Kidney (tissue), 13 donors: ENCODE measurements at regions not wholly inside any gene's neighbourhood (a gene's known extent, or its start where the extent isn't known, plus 50 kb on each side); places are given as distances from the start of the nearest gene placed in this dataset.

Source experiments
- DNase-seq, 5 donors: peaks; one replicate each; pipeline ENCODE4 v3.0.0-alpha.2; 2013 to 2020
- FAIRE-seq: peaks from 2 replicates; lab custom pipeline; 2012; peaks lifted over from hg19 to GRCh38; lab: Jason Lieb, UNC
- H3K27ac ChIP-seq, 2 donors: one replicate each; pipeline ENCODE4 v1.7.0; 2013; ENCODE audit warnings: low read depth in 2 of 2, low read length in 2 of 2, inconsistent platforms in 1 of 2
- H3K27me3 ChIP-seq: one replicate; pipeline ENCODE4 v1.7.1; 2013; ENCODE audit warnings: low read length, inconsistent platforms; ENCODE audit not compliant: control insufficient read depth, insufficient read depth
- H3K36me3 ChIP-seq, 3 donors: one replicate each; pipeline versions ENCODE4 v1.7.0 to v1.7.1; 2013; ENCODE audit warnings: low read length in 3 of 3, control low read depth in 1 of 3, inconsistent platforms in 1 of 3; ENCODE audit not compliant: insufficient read depth in 3 of 3, control insufficient read depth in 2 of 3
- H3K4me1 ChIP-seq, 3 donors: one replicate each; pipeline versions ENCODE4 v1.7.0 to v1.7.1; 2013; ENCODE audit warnings: low read length in 3 of 3, inconsistent platforms in 1 of 3, low read depth in 1 of 3; ENCODE audit not compliant: control insufficient read depth in 2 of 3, insufficient read depth in 2 of 3
- H3K4me3 ChIP-seq, 3 donors: one replicate each; pipeline versions ENCODE4 v1.7.0 to v1.8.1; 2013; ENCODE audit warnings: low read length in 3 of 3, control low read depth in 1 of 3, inconsistent platforms in 1 of 3
- H3K9ac ChIP-seq, 3 donors: one replicate each; pipeline versions ENCODE4 v1.7.0 to v1.7.1; 2013; ENCODE audit warnings: low read length in 3 of 3, control low read depth in 1 of 3, inconsistent platforms in 1 of 3
- H3K9me3 ChIP-seq, 3 donors: one replicate each; pipeline versions ENCODE4 v1.7.0 to v1.7.1; 2013; ENCODE audit warnings: low read length in 3 of 3, control low read depth in 1 of 3, inconsistent platforms in 1 of 3; ENCODE audit not compliant: control insufficient read depth in 2 of 3, insufficient read depth in 1 of 3
- CTCF ChIP-seq: IDR thresholded peaks from 3 replicates; pipeline ENCODE4 v1.5.1; 2012; ENCODE audit warnings: mild to moderate bottlenecking, moderate library complexity, borderline replicate concordance; ENCODE audit not compliant: insufficient read depth; ENCODE audit errors: extremely low read depth
- intact Hi-C: fragments of 100-400 bp; cut with DNase I; formaldehyde crosslinking; loops from one replicate; pipeline ENCODE4 v1.11.1; 2022
- donor health status: control.
- donor health status: control.
- donor health status: control.
- donor health status: control.
- donor health status: control.
- donor health status: DM: yes; HTN: yes; CAD: no.
- donor health status: Normal renal cell carcinoma (clear cell type).

GRCh38 chr20:16194617-16195360, 378.5 kb downstream of the KIF16B start:
- no peak for DNase-seq
- no peak for FAIRE-seq
- Histone ChIP-seq H3K27me3 (no peaks in the 10 kb centered on the region), H3K36me3 (no peaks in the 10 kb centered on the region), H3K9ac (no peak overlapping the region), H3K4me3 (no peak overlapping the region), H3K27ac (no peak overlapping the region), H3K9me3 (peaks cover 0 to 4% (median 0%) of the 10 kb centered on the region in 3 donors), H3K4me1 (no peaks in the 10 kb centered on the region)
- no peak for TF ChIP-seq CTCF
- intact Hi-C loops = no loop called here

GRCh38 chr20:16191496-16191895, 381.8 kb downstream of the KIF16B start:
- H3K9me3 ChIP-seq = no peaks in the 10 kb centered on the region
- FAIRE-seq (no peak), DNase-seq (no peak)
- no peak overlapping the region for H3K27ac ChIP-seq
- no peak overlapping the region for H3K9ac ChIP-seq
- H3K27me3 ChIP-seq = no peaks in the 10 kb centered on the region
- H3K4me3 ChIP-seq = no peak overlapping the region
- H3K36me3 ChIP-seq = no peaks in the 10 kb centered on the region
- intact Hi-C loops = no loop called here
- TF ChIP-seq CTCF = no peak
- H3K4me1 ChIP-seq = no peaks in the 10 kb centered on the region

- H3K27me3 ChIP-seq = no peaks in the 10 kb centered on the region
- TF ChIP-seq CTCF = no peak
- no peaks in the 10 kb centered on the region for H3K9me3 ChIP-seq
- H3K4me3 ChIP-seq = no peak overlapping the region
- no peaks in the 10 kb centered on the region for H3K4me1 ChIP-seq
- DNase-seq = no peak
- H3K9ac ChIP-seq = no peak overlapping the region
- FAIRE-seq = no peak
- no peak overlapping the region for H3K27ac ChIP-seq
- intact Hi-C loops = no loop called here
- no peaks in the 10 kb centered on the region for H3K36me3 ChIP-seq
Measured at GRCh38 chr20:16189371-16189770, 383.9 kb downstream of the KIF16B start.
